Stimulated activated CD4-positive, alpha-beta T cell treated with anti-CD3 and anti-CD28 coated beads, Interleukin-1b, Interleukin-23, amount 100 ng/mL, for 48 hours (primary cell): ENCODE measurements at regions not wholly inside any gene's neighbourhood (a gene's known extent, or its start where the extent isn't known, plus 50 kb on each side); places are given as distances from the start of the nearest gene placed in this dataset.

Experiments used
- DNase-seq: peaks from one replicate; pipeline ENCODE4 v3.0.0-alpha.2; 2020

DNA sequence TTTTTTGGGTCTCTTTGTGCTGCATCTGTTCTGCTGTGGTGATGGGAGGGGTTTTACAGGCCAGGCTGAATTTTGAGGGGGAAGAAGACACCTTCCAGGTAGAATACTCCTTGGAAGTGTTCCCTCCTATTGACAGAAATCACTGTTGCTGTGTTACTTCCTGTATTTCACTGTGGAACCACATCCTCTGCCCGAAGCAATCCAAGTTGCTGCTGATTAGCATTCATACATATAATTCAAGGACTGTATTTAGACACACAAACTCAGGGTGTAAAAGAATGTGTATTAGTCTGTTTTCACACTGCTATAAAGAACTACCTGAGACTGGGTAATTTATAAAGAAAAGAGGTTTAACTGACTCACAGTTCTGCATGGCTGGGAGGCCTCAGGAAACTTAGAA lies 50.6 kb upstream of the TMEM244 start:
- no peak for DNase-seq
